Stomach (tissue), 8 donors: ENCODE measurements at regions not wholly inside any gene's neighbourhood (a gene's known extent, or its start where the extent isn't known, plus 50 kb on each side); places are given as distances from the start of the nearest gene placed in this dataset.

Experiments
- DNase-seq, 2 donors: peaks; one replicate each; pipeline versions ENCODE4 v3.0.0 to v3.0.0-alpha.2; 2013 to 2019
- H3K27ac ChIP-seq, 5 donors: fragments of 200-600 bp in 4 of 5; sonication (generic) in 4 of 5; one replicate each; pipeline ENCODE4 v1.5.1; 2013 to 2019; ENCODE audit warnings: mild to moderate bottlenecking in 1 of 5, moderate library complexity in 1 of 5
- H3K27me3 ChIP-seq, 3 donors: fragments of 200-600 bp; sonication (generic); one replicate each; pipeline ENCODE4 v1.5.1; 2017 to 2019; ENCODE audit warnings: mixed run types in 1 of 3
- H3K36me3 ChIP-seq, 4 donors: fragments of 200-600 bp; sonication (generic); 1 replicate in 3 of 4; 2 replicates in 1 of 4; pipeline ENCODE4 v1.5.1; 2016 to 2019
- H3K4me1 ChIP-seq, 4 donors: fragments of 200-600 bp; sonication (generic); one replicate each; pipeline ENCODE4 v1.5.1; 2016 to 2019
- H3K4me3 ChIP-seq, 4 donors: fragments of 200-600 bp; sonication (generic) in 3 of 4; one replicate each; pipeline ENCODE4 v1.5.1; 2016 to 2019; ENCODE audit warnings: mild to moderate bottlenecking in 1 of 4
- H3K9me3 ChIP-seq, 4 donors: fragments of 200-600 bp; sonication (generic); one replicate each; pipeline ENCODE4 v1.5.1; 2016 to 2019
- EP300 ChIP-seq: sonication (generic); formaldehyde crosslinking; IDR thresholded peaks from one replicate; pipeline ENCODE4 v1.6.1; 2017; ENCODE audit warnings: antibody characterized with exemption
- POLR2A ChIP-seq, 4 donors: fragments of 450-650 bp; IDR thresholded peaks; one replicate each; pipeline ENCODE4 v1.6.1; 2016; ENCODE audit warnings: antibody characterized with exemption in 4 of 4, control low read depth in 2 of 4, mild to moderate bottlenecking in 1 of 4, moderate library complexity in 1 of 4
- POLR2AphosphoS5 ChIP-seq, 3 donors: sonication (generic); formaldehyde crosslinking; IDR thresholded peaks; one replicate each; pipeline ENCODE4 v1.6.1; 2016; ENCODE audit warnings: antibody characterized with exemption in 3 of 3
- WGBS, 5 donors: extraction: QIAGEN DNeasy Blood & Tissue Kit in 3 of 5; methylation state at CpG; one replicate each; pipeline versions ENCODE4 v1.1.5 to v1.1.7; 2013 to 2018; 5-methylcytosine and 5-hydroxymethylcytosine counted together
- intact Hi-C: fragments of 100-400 bp; cut with DNase I; formaldehyde crosslinking; loops from one replicate; pipeline ENCODE4 v1.15.1; 2023; ENCODE audit warnings: low total_unique reads
- TF ChIP-seq, protein P1 (sequence below), 7 experiments: fragments of 450-650 bp in 4 of 7; fragments of 200-600 bp in 3 of 7; sonication (generic) in 3 of 7; IDR thresholded peaks; one replicate each; pipeline ENCODE4 v1.5.1; 2016 to 2019; ENCODE audit warnings: antibody characterized with exemption in 7 of 7, control low read depth in 2 of 7, mild to moderate bottlenecking in 1 of 7
- donor health status: healthy with polysubstance abuse.
- donor health status: Bipolar disorder and iron deficiency.
- donor health status: healthy.

DNA sequence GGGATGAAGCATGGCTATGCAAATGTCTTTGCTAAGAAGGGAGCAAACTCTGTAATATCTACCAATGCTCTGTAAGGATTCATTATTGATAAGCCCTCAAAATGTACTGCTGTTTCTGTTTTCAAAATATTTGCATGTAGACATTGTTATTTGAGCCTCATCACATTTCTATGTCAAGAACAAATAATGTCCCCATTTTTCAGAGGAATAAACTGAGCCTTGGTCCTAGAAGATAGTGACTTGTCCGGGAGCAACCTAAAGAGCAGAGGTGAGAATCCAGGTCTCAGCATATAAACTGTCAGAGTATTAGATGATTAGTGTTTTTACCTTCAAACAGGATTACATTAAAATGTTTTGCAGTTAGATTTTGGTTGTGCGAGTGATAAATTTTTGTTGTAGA, 125.5 kb upstream of the SRRM4 start:
- Histone ChIP-seq H3K27me3 (peaks cover 0 to 36% (median 0%) of the 10 kb centered on the region in 3 donors), H3K36me3 (no peaks in the 10 kb centered on the region), H3K9me3 (no peaks in the 10 kb centered on the region), H3K27ac (no peak overlapping the region), H3K4me3 (no peak overlapping the region), H3K4me1 (no peaks in the 10 kb centered on the region)
- intact Hi-C loops: no loop called here
- 76 to 87% (median 83%) methylated on average over 2 of the region's 2 CpGs for WGBS, 5 donors
- TF ChIP-seq POLR2AphosphoS5 (IDR thresholded peaks at IDR 0.05) (no peak), POLR2A (IDR thresholded peaks at IDR 0.05) (no peak), EP300 (no peak)
- TF ChIP-seq, protein P1, sequence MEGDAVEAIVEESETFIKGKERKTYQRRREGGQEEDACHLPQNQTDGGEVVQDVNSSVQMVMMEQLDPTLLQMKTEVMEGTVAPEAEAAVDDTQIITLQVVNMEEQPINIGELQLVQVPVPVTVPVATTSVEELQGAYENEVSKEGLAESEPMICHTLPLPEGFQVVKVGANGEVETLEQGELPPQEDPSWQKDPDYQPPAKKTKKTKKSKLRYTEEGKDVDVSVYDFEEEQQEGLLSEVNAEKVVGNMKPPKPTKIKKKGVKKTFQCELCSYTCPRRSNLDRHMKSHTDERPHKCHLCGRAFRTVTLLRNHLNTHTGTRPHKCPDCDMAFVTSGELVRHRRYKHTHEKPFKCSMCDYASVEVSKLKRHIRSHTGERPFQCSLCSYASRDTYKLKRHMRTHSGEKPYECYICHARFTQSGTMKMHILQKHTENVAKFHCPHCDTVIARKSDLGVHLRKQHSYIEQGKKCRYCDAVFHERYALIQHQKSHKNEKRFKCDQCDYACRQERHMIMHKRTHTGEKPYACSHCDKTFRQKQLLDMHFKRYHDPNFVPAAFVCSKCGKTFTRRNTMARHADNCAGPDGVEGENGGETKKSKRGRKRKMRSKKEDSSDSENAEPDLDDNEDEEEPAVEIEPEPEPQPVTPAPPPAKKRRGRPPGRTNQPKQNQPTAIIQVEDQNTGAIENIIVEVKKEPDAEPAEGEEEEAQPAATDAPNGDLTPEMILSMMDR (IDR thresholded peaks at IDR 0.05): no peak
- no peak for DNase-seq

DNA sequence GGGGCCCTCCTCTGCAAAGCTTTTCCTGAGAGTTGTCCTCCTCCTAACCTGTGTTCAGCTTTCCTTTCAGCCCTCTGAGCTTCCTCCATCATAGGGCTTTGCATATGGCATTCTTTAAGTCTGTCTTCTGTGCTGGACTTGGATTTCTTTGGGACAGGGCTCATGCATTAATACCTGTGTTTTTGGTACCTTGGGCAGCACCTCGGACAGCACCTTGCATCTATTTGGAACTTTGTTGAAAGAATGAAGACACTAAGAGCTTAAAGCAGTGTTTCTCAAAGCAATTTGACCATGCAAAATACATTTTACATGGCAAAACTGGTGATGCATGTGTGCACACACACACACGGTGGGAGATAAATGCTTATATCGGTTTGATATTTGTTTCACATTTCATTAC, 115.0 kb upstream of the SRRM4 start:
- intact Hi-C loops: no loop called here
- DNase-seq: peak in 1 of 2 donors; percentile 7
- no peaks in the 10 kb centered on the region for H3K4me1 ChIP-seq
- no peaks in the 10 kb centered on the region for H3K36me3 ChIP-seq
- H3K4me3 ChIP-seq: no peak overlapping the region
- peaks cover 0 to 15% (median 0%) of the 10 kb centered on the region in 3 donors for H3K27me3 ChIP-seq
- 19 to 43% (median 21%) methylated on average over 3 of the region's 3 CpGs for WGBS, 5 donors
- no peak overlapping the region for H3K27ac ChIP-seq
- H3K9me3 ChIP-seq: no peaks in the 10 kb centered on the region
- TF ChIP-seq POLR2AphosphoS5 (IDR thresholded peaks at IDR 0.05) (no peak), POLR2A (IDR thresholded peaks at IDR 0.05) (no peak), EP300 (no peak)

DNA sequence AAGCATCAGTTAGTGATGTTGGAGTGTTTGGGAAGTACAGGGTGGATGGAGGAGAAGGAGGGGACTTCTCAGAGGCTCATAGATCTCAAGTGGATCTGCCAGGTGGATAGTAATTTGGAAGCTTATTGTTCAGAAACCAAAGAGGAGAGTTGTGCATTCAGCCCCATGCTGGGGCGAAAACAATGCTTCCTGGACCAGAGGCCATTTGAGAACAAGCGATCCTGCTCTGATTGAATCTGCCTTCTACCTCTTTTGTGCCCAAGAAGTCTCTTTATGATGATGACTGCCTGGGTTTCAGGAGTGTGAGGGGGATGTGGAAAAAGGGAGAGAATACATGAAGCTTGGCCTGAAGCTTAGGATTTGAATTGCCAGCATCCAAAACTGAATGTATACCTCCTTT, 110.8 kb upstream of the SRRM4 start:
- intact Hi-C loops: no loop called here
- H3K36me3 ChIP-seq: no peaks in the 10 kb centered on the region
- DNase-seq: no peak
- no peaks in the 10 kb centered on the region for H3K4me1 ChIP-seq
- H3K27me3 ChIP-seq: peaks cover 0 to 17% (median 0%) of the 10 kb centered on the region in 3 donors
- no peak overlapping the region for H3K4me3 ChIP-seq
- 62 to 77% (median 71%) methylated on average over 2 of the region's 2 CpGs for WGBS, 5 donors
- H3K27ac ChIP-seq: no peak overlapping the region
- H3K9me3 ChIP-seq: no peaks in the 10 kb centered on the region
- TF ChIP-seq POLR2AphosphoS5 (IDR thresholded peaks at IDR 0.05): no peak
- TF ChIP-seq POLR2A (IDR thresholded peaks at IDR 0.05): no peak
- TF ChIP-seq, protein P1 (IDR thresholded peaks at IDR 0.05): no peak
- TF ChIP-seq EP300: no peak

DNA sequence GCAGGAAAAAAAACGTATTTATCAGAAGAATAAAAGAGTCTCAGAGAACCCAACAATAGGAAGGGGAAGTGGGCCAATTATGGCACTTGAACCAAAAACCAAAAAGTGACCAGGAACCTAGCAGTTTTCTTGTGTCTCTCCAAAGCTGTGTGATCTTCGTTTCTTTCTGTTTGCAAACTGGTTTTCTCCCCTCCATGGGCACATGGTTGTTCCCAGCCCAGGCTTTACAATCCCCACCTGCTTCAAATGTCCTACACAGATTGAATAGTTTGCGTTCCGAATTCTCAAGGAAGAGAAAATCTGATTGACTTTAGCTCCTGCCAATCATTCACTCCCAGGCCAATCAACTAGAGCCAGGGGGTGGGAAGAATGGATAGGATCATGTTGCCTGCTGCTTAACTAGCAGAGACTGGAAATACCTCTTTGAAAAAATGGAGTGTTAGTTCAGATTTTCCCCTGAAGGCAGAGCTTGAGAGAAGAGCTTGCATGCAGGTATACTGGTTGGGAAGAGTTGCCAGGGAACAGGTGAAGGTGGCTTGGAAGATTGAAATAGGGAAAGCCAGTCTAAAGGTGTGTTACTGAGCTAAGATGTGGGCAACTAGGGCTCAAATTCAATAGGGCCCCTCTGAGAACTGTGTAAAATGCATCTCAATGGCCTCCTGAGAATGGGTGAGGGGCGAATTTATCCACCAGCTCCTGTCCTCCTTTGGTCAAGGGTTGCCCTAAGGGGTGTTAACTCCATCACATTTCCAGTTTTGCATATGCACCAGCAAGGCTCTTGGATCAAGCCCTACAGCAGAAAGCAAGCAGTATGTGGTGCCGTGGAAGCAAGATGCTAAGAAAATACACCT, 106.4 kb upstream of the SRRM4 start:
- Histone ChIP-seq H3K27me3 (peaks cover 0 to 7% (median 0%) of the 10 kb centered on the region in 3 donors), H3K27ac (no peak overlapping the region), H3K36me3 (no peaks in the 10 kb centered on the region), H3K4me1 (no peaks in the 10 kb centered on the region), H3K4me3 (no peak overlapping the region), H3K9me3 (no peaks in the 10 kb centered on the region)
- 21 to 28% (median 24%) methylated on average over 6 of the region's 6 CpGs for WGBS, 5 donors
- intact Hi-C loops: no loop called here
- TF ChIP-seq POLR2A (IDR thresholded peaks at IDR 0.05) (no peak), POLR2AphosphoS5 (IDR thresholded peaks at IDR 0.05) (no peak), EP300 (no peak)
- TF ChIP-seq, protein P1 (IDR thresholded peaks at IDR 0.05): no peak
- no peak for DNase-seq
